HG03280 (cell line): ENCODE measurements at regions not wholly inside any gene's neighbourhood (a gene's known extent, or its start where the extent isn't known, plus 50 kb on each side); places are given as distances from the start of the nearest gene placed in this dataset.
"Not testable (repeated sequence)": the region's sequence is repeated elsewhere in the genome, so short reads cannot be mapped to it uniquely, and the experiment has no call there.

Experiments used
- ATAC-seq: cut with Tn5 transposase; IDR thresholded peaks from one replicate; pipeline ENCODE4 v1.9.1; 2021; ENCODE audit warnings: mild to moderate bottlenecking, moderate library complexity; ENCODE audit not compliant: unreplicated experiment

GRCh38 chr10:22467393-22467792 lies 122.1 kb downstream of the SPAG6 start:
- not testable (repeated sequence) for ATAC-seq

GRCh38 chr10:22468570-22469320 lies 123.4 kb downstream of the SPAG6 start:
- no peak for ATAC-seq

- ATAC-seq = no peak
Observed at GRCh38 chr10:22473044-22473443, 127.7 kb downstream of the SPAG6 start.

DNA sequence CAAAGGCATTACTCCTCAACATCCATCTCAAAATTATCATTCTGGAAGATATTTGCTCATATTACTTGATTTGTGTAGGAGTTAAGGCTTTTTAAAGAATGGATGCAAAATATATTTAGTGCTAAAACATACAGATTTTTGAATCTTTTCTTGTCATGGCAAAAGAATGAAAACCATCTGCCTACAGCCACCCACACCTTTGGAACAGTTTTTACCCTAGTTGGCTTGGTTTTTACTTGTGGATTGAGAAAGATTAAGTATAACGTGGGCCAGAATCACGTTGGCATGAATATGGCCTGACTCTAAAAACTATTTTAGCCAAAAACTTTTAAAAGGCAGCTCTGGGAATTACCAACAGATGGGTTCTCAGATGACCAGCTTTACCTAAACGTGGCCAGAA lies 128.2 kb downstream of the SPAG6 start:
- ATAC-seq = no peak

DNA sequence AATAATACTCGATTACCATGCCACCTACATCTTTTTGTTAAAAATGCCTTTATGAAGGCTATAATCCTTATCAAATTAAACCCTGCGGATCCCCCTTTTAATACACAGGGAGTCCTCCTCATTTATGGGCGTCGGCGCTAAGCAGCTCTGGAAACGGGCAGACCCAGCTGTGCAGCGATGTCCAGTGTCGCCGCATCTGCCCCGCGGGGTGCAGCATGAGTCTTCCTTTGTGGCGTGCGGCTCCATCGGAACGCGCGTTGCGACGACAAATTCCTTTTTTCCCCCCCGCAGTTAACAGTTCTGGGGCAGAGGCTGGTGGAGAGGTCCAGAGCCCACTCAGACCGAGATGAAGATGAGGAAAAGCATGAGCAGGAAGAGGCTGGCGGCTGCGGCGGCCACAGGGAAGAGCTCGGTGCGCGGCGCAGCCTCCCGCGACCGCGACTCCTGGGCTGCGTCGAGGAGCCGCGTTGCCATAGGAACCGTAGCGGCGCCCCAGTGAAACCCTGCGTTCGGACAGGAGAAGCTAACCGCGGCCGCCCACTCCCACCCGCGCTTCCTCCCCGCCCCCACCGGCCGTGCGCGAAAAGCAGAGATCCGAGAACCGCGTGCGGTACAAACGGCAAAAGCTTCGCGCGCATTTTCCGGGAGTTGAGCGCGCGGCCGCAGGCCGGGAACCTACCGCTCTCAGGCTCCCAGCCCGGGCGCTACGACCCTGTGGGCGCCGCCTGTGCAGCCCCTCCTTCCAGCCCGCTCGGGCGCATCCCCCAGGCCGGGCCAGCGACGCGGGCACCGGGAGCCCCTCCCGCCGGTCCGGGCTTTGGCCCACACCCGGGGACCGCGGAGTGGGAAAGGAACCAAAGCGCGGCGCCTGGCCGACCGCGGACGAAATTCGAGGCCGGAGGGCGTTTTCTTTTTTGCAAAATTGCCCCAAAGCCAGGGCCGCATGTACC lies 130.6 kb downstream of the SPAG6 start:
- ATAC-seq = no peak

- peak; percentile 4 for ATAC-seq
Observed at GRCh38 chr10:22476601-22477321, 131.5 kb downstream of the SPAG6 start.

GRCh38 chr10:22477334-22478287 lies 132.3 kb downstream of the SPAG6 start:
- ATAC-seq = peak; percentile 64

- no peak for ATAC-seq
Observed at GRCh38 chr10:22478555-22479334, 133.4 kb downstream of the SPAG6 start.

GRCh38 chr10:22479419-22479818 lies 134.1 kb downstream of the SPAG6 start:
- no peak for ATAC-seq

DNA sequence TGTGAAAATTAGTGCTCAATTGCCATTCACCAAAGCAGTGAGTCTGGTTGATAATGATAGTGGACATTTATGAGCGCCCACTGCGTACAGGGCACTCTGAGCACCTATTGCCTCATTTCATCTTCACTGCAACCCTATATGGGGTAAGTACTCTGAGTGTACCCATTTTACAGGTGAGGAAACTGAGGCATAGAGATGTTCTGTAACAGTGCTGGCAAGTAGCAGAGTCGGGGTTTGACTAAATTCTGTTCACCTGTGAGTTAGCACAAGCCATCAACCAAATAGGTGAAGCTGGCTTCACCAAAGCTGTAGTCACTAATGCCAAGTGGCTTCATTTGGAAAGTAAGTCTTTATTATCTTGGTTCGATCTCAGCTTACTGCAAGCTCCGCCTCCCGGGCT lies 135.8 kb downstream of the SPAG6 start:
- ATAC-seq = no peak

DNA sequence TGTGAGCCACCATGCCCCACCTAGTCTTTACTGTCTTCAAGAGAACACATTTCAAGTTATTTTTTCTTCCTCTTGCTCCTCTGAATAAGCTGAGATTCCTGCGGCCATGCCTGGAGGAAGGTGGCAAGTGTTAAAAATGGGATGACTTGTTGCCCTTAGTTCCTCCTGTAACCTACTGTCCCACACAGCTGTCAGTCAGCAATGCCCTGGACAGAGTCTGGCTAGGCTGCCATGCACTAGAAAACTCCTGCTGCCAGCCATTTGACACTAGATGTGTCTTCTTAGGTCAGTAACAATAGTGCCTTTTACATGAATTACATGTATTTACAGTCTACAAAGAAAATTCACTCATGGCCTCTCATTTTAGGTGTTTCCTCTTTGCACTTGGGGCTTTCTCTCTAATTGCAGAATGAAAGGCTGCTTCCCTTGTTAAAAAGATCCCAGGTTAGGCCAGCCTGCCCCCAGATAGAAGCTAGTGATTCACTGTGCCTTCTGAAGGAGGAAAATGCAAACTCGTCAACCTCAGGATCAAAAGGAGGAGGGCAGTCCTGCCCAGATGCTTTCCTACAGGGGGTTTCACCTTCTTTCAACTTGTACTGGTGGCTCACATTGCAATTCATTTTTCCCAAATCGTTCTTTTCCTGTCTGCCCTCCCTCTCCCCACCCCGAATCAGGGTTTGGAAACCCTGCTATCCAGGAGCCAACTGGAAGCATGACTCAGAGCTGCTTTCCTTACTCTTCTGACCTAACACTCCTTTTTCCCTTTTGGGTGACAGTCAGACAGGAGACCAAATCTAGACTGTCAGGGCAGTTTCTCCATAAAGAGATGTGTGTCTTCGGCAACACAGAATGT lies 136.6 kb downstream of the SPAG6 start:
- no peak for ATAC-seq

DNA sequence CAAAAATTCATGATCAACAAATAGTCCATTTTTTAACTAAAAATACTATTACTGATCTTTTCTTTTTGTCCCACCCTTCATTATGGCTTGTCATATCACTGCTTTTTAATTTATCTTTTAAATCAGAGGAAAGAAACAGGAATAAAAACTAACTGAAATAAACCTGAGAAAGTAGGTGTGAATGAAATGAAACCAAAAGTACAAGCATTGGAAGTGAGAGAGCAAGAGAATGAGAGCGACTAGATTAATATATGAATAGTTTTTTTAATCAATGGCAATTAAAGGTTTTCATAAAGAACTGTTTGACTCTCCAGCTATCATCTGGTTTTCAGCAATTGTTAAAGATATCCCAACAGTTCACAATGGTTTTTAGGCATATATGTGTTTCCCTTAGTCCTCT lies 137.8 kb downstream of the SPAG6 start:
- ATAC-seq = no peak
